OCI-LY7 (cell line): ENCODE measurements at regions not wholly inside any gene's neighbourhood (a gene's known extent, or its start where the extent isn't known, plus 50 kb on each side); places are given as distances from the start of the nearest gene placed in this dataset.

ENCODE experiments used
- EZH2phosphoT487 ChIP-seq: fragments of 200-600 bp; sonication (generic); IDR thresholded peaks from 2 replicates; pipeline ENCODE4 v1.6.1; 2018; ENCODE audit warnings: low read depth, borderline replicate concordance, mild to moderate bottlenecking, mixed run types, antibody characterized with exemption, low read length, moderate library complexity, mixed read lengths
- TF ChIP-seq, protein P1 (sequence below): fragments of 200-600 bp; sonication (generic); conservative IDR thresholded peaks from 2 replicates; pipeline ENCODE4 v1.5.1; 2014; ENCODE audit warnings: mild to moderate bottlenecking, antibody characterized with exemption, low read length, moderate library complexity, mixed read lengths

GRCh38 chr1:30817077-30817438, 59.5 kb upstream of the LAPTM5 start:
- TF ChIP-seq, protein P1, sequence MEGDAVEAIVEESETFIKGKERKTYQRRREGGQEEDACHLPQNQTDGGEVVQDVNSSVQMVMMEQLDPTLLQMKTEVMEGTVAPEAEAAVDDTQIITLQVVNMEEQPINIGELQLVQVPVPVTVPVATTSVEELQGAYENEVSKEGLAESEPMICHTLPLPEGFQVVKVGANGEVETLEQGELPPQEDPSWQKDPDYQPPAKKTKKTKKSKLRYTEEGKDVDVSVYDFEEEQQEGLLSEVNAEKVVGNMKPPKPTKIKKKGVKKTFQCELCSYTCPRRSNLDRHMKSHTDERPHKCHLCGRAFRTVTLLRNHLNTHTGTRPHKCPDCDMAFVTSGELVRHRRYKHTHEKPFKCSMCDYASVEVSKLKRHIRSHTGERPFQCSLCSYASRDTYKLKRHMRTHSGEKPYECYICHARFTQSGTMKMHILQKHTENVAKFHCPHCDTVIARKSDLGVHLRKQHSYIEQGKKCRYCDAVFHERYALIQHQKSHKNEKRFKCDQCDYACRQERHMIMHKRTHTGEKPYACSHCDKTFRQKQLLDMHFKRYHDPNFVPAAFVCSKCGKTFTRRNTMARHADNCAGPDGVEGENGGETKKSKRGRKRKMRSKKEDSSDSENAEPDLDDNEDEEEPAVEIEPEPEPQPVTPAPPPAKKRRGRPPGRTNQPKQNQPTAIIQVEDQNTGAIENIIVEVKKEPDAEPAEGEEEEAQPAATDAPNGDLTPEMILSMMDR, result no peak
- TF ChIP-seq EZH2phosphoT487, result no peak
